B cell (primary cell): ENCODE measurements at regions not wholly inside any gene's neighbourhood (a gene's known extent, or its start where the extent isn't known, plus 50 kb on each side); places are given as distances from the start of the nearest gene placed in this dataset.

Experiments used
- CTCF ChIP-seq: fragments of 200-600 bp; IDR thresholded peaks from one replicate; pipeline ENCODE4 v1.8.0; 2022; ENCODE audit warnings: antibody characterized with exemption, mild to moderate bottlenecking
- EZH2 ChIP-seq: IDR thresholded peaks from 2 replicates; pipeline ENCODE4 v1.6.1; 2012; ENCODE audit warnings: borderline replicate concordance, low read depth, mild to moderate bottlenecking, moderate library complexity, low read length; ENCODE audit not compliant: insufficient read depth, poor library complexity, severe bottlenecking

- TF ChIP-seq EZH2: no peak
- no peak for TF ChIP-seq CTCF
Measured at GRCh38 chr5:52648726-52649125, 139.0 kb upstream of the ITGA1 start.
